K562 (cell line): ENCODE measurements at regions not wholly inside any gene's neighbourhood (a gene's known extent, or its start where the extent isn't known, plus 50 kb on each side); places are given as distances from the start of the nearest gene placed in this dataset.

ENCODE experiments used
- ATAC-seq: fragments of 200-7000 bp; cut with Tn5 transposase; 3 replicates; pipeline ENCODE4 v1.9.1; 2020; ENCODE audit warnings: moderate library complexity
- BruUV-seq: library from RNA; stranded (reverse); fragments of 400-500 nt; replicated peaks from 2 replicates; lab custom pipeline; 2021; lab: Mats Ljungman, UMichigan
- CTCF ChIA-PET: fragments of 300-600 bp; formaldehyde crosslinking; extraction: SDS; loops from one replicate; lab custom pipeline; 2021; ENCODE audit warnings: low intra/inter-chr PET ratio; lab: Yijun Ruan, JAX
- POLR2A ChIA-PET: fragments of 300-600, 350-650 bp; sonication (Branson Sonifier 250); formaldehyde crosslinking; extraction: SDS; loops from one replicate; lab custom pipeline; 2021; ENCODE audit warnings: antibody characterized with exemption, inconsistent platforms; lab: Yijun Ruan, JAX
- DNase-seq, 4 experiments: peaks; one replicate each; pipeline versions ENCODE4 v3.0.0 to v3.0.0-alpha.2; 2011 to 2018; ENCODE audit warnings: low spot score in 3 of 4, mixed read lengths in 3 of 4; ENCODE audit errors: extremely low read depth in 1 of 4
- FAIRE-seq: peaks from 2 replicates; lab custom pipeline; 2011; peaks lifted over from hg19 to GRCh38; lab: Jason Lieb, UNC
- H2AFZ ChIP-seq: 2 replicates; pipeline ENCODE4 v1.6.0; 2011; ENCODE audit warnings: low read depth, low read length, control low read depth, inconsistent platforms
- H3K27ac ChIP-seq: fragments of 200-600 bp; 3 replicates; pipeline ENCODE4 v1.8.0; 2011; ENCODE audit warnings: low read depth, mild to moderate bottlenecking, control low read depth, inconsistent platforms, low read length, moderate library complexity, mixed read lengths; ENCODE audit errors: extremely low read depth
- H3K27me3 ChIP-seq, 2 experiments: fragments of 300-600 bp in 1 of 2; 2 replicates in 1 of 2; 3 replicates in 1 of 2; pipeline versions ENCODE4 v1.6.0 to v1.8.0; 2011; ENCODE audit warnings: inconsistent platforms in 2 of 2, low read length in 2 of 2, mild to moderate bottlenecking in 1 of 2, mixed read lengths in 1 of 2, moderate library complexity in 1 of 2; ENCODE audit not compliant: control insufficient read depth in 2 of 2, insufficient read depth in 2 of 2
- H3K36me3 ChIP-seq: fragments of 300-600 bp; 3 replicates; pipeline ENCODE4 v1.8.0; 2011; ENCODE audit warnings: mild to moderate bottlenecking, low read length, inconsistent platforms; ENCODE audit not compliant: control insufficient read depth, insufficient read depth
- H3K4me1 ChIP-seq, 2 experiments: fragments of 200-600 bp in 1 of 2; replicated peaks in 1 of 2; 2 replicates in 1 of 2; 3 replicates in 1 of 2; pipeline versions ENCODE4 v1.5.1 to v1.8.0; 2011; ENCODE audit warnings: inconsistent platforms in 2 of 2, low read length in 2 of 2, mild to moderate bottlenecking in 1 of 2, mixed read lengths in 1 of 2, moderate library complexity in 1 of 2; ENCODE audit not compliant: control insufficient read depth in 2 of 2, insufficient read depth in 2 of 2
- H3K4me2 ChIP-seq: 2 replicates; pipeline ENCODE4 v1.6.1; 2011; ENCODE audit warnings: low read length, control low read depth, inconsistent platforms, mixed read lengths; ENCODE audit not compliant: insufficient read depth
- H3K4me3 ChIP-seq: fragments of 200-600 bp; sonication (generic), shearing (Covaris generic); 2 replicates; pipeline ENCODE4 v1.5.1; 2016; ENCODE audit warnings: control low read depth, inconsistent platforms
- H3K79me2 ChIP-seq: fragments of 200-600 bp; 3 replicates; pipeline ENCODE4 v1.8.0; 2011; ENCODE audit warnings: low read length, inconsistent platforms; ENCODE audit not compliant: control insufficient read depth, insufficient read depth
- H3K9ac ChIP-seq, 2 experiments: 2 replicates each; pipeline versions ENCODE4 v1.6.0 to v1.6.1; 2011; ENCODE audit warnings: low read depth in 2 of 2, low read length in 2 of 2, control low read depth in 1 of 2, inconsistent platforms in 1 of 2, mild to moderate bottlenecking in 1 of 2, mixed read lengths in 1 of 2; ENCODE audit not compliant: insufficient read depth in 1 of 2
- H3K9me1 ChIP-seq: one replicate; pipeline ENCODE4 v1.6.0; 2011; ENCODE audit warnings: inconsistent platforms, mild to moderate bottlenecking, low read length, moderate library complexity; ENCODE audit not compliant: control insufficient read depth, insufficient read depth
- H3K9me3 ChIP-seq: replicated peaks from 2 replicates; pipeline ENCODE4 v1.5.1; 2011; ENCODE audit warnings: low read depth, low read length, inconsistent platforms; ENCODE audit not compliant: control insufficient read depth, insufficient read depth
- H4K20me1 ChIP-seq: replicated peaks from 2 replicates; pipeline ENCODE4 v1.6.1; 2011; ENCODE audit warnings: low read length, inconsistent platforms, mixed read lengths; ENCODE audit not compliant: control insufficient read depth, insufficient read depth
- CREBBP ChIP-seq: IDR thresholded peaks from one replicate; pipeline ENCODE4 v1.6.1; 2012; ENCODE audit warnings: low read depth, mild to moderate bottlenecking, control low read depth, inconsistent platforms, low read length
- DMBX1 ChIP-seq: fragments of 250-450 bp; sonication (Bioruptor Pico); IDR thresholded peaks from 2 replicates; pipeline ENCODE4 v1.8.0; 2022; ENCODE audit warnings: inconsistent platforms, mild to moderate bottlenecking, moderate library complexity, borderline replicate concordance
- DPF2 ChIP-seq: fragments of 450-650 bp; IDR thresholded peaks from 2 replicates; pipeline ENCODE4 v1.6.1; 2016
- ELF1 ChIP-seq: fragments of 200-800 bp; sonication (Bioruptor generic); IDR thresholded peaks from 2 replicates; pipeline ENCODE4 v1.6.1; 2016; ENCODE audit warnings: missing genetic modification characterization, missing compliant biosample characterization
- FIP1L1 ChIP-seq: fragments of 200-400 bp; formaldehyde crosslinking; IDR thresholded peaks from 2 replicates; pipeline ENCODE4 v1.6.1; 2018; ENCODE audit warnings: mild to moderate bottlenecking, low read depth, low read length; ENCODE audit not compliant: poor library complexity, severe bottlenecking
- FOXP4 ChIP-seq: sonication (generic); formaldehyde crosslinking; IDR thresholded peaks from 2 replicates; pipeline ENCODE4 v1.8.0; 2022; ENCODE audit warnings: mild to moderate bottlenecking, missing genetic modification reagents, borderline replicate concordance
- MTF1 ChIP-seq: fragments of 250-450 bp; sonication (Bioruptor Pico); IDR thresholded peaks from 2 replicates; pipeline ENCODE4 v1.9.0; 2021; ENCODE audit warnings: moderate library complexity, mild to moderate bottlenecking, inconsistent platforms, borderline replicate concordance
- NFIX ChIP-seq: fragments of 250-450 bp; sonication (Bioruptor Pico); IDR thresholded peaks from 2 replicates; pipeline ENCODE4 v1.4.0; 2020; ENCODE audit warnings: low read depth, mild to moderate bottlenecking, moderate library complexity
- RBM34 ChIP-seq: fragments of 200-400 bp; formaldehyde crosslinking; IDR thresholded peaks from 2 replicates; pipeline ENCODE4 v1.6.1; 2018; ENCODE audit warnings: low read length, borderline replicate concordance; ENCODE audit not compliant: insufficient read depth
- STAT5B ChIP-seq: fragments of 250-450 bp; sonication (Bioruptor Pico); IDR thresholded peaks from 2 replicates; pipeline ENCODE4 v1.8.0; 2021; ENCODE audit warnings: mild to moderate bottlenecking, inconsistent platforms
- XRCC5 ChIP-seq: fragments of 200-400 bp; formaldehyde crosslinking; IDR thresholded peaks from 2 replicates; pipeline ENCODE4 v1.6.1; 2017; ENCODE audit warnings: low read depth, mild to moderate bottlenecking, low read length
- ZBTB7A ChIP-seq: IDR thresholded peaks from 2 replicates; pipeline ENCODE4 v1.6.1; 2011; ENCODE audit warnings: low read depth, mild to moderate bottlenecking, low read length, moderate library complexity, borderline replicate concordance; ENCODE audit not compliant: control insufficient read depth
- ZKSCAN8 ChIP-seq: fragments of 200-800 bp; sonication (Bioruptor generic); IDR thresholded peaks from 2 replicates; pipeline ENCODE4 v1.6.1; 2016; ENCODE audit warnings: missing genetic modification characterization, missing compliant biosample characterization
- ZNF274 ChIP-seq: IDR thresholded peaks from 2 replicates; pipeline ENCODE4 v1.6.1; 2011; ENCODE audit warnings: low read depth, mild to moderate bottlenecking, low read length, moderate library complexity, borderline replicate concordance
- ZNF764 ChIP-seq: fragments of 250-450 bp; sonication (Bioruptor Pico); IDR thresholded peaks from 2 replicates; pipeline ENCODE4 v1.4.0; 2020; ENCODE audit warnings: low read depth, mild to moderate bottlenecking, moderate library complexity
- WGBS: fragments of 100-300 bp; shearing (Covaris generic); methylation state at CpG from one replicate; pipeline ENCODE4 v1.1.6; 2016; ENCODE audit warnings: low coverage, mixed read lengths; ENCODE audit not compliant: insufficient coverage; ENCODE audit errors: missing lambda C conversion rate; 5-methylcytosine and 5-hydroxymethylcytosine counted together
- in situ Hi-C: fragments of 300-500 bp; cut with MboI; formaldehyde crosslinking; loops from 4 replicates; pipeline ENCODE4 v1.15.0; 2018; ENCODE audit warnings: inconsistent platforms, mixed read lengths
- intact Hi-C: fragments of 100-400 bp; cut with micrococcal nuclease; formaldehyde crosslinking; loops from 2 replicates; pipeline ENCODE4 v1.14.2; 2022

GRCh38 chr3:7847521-7847920, 654.1 kb upstream of the LMCD1 start:
- Histone ChIP-seq H3K27me3 (no peaks in the 10 kb centered on the region), H3K27ac (no peak overlapping the region), H3K9ac (no peak overlapping the region), H2AFZ (no peak overlapping the region), H3K79me2 (no peaks in the 10 kb centered on the region), H3K9me3 (no peaks in the 10 kb centered on the region), H3K9me1 (no peaks in the 10 kb centered on the region), H3K4me2 (no peak overlapping the region), H3K36me3 (no peaks in the 10 kb centered on the region), H4K20me1 (no peaks in the 10 kb centered on the region), H3K4me1 (no peaks in the 10 kb centered on the region), H3K4me3 (no peak overlapping the region)
- ChIA-PET POLR2A (no interaction called here), CTCF (no interaction called here)
- DNase-seq (no peak), ATAC-seq (no peak), FAIRE-seq (no peak)
- BruUV-seq, result no TSS peak
- intact Hi-C loops (no loop called here), in situ Hi-C loops (no loop called here)
- WGBS, result 0% methylated on average over 6 of the region's 6 CpGs
- no peak for TF ChIP-seq CREBBP
- no peak for TF ChIP-seq MTF1 (CRISPR knock-in tag)
- no peak for TF ChIP-seq ZKSCAN8 (CRISPR knock-in tag)
- TF ChIP-seq STAT5B, result no peak
- TF ChIP-seq ZBTB7A, result no peak
- TF ChIP-seq NFIX (CRISPR knock-in tag), result no peak
- TF ChIP-seq XRCC5, result no peak
- no peak for TF ChIP-seq DMBX1 (CRISPR knock-in tag)
- no peak for TF ChIP-seq RBM34
- TF ChIP-seq ZNF764 (CRISPR knock-in tag), result no peak
- TF ChIP-seq ELF1 (tag), result no peak
- no peak for TF ChIP-seq FIP1L1
- no peak for TF ChIP-seq ZNF274
- no peak for TF ChIP-seq DPF2
- no peak for TF ChIP-seq FOXP4 (CRISPR knock-in tag)
